T-cell (primary cell): ENCODE measurements at regions not wholly inside any gene's neighbourhood (a gene's known extent, or its start where the extent isn't known, plus 50 kb on each side); places are given as distances from the start of the nearest gene placed in this dataset.
"Not testable (repeated sequence)": the region's sequence is repeated elsewhere in the genome, so short reads cannot be mapped to it uniquely, and the experiment has no call there.

Experiments
- ATAC-seq, 4 experiments: fragments of 200-7000 bp in 3 of 4; fragments of 150-1000 bp in 1 of 4; cut with Tn5 transposase; replicated peaks in 1 of 4; 1 replicate in 3 of 4; 2 replicates in 1 of 4; pipeline ENCODE4 v1.10.0; 2021; ENCODE audit warnings: moderate library complexity in 3 of 4, mild to moderate bottlenecking in 2 of 4, moderate number of reproducible peaks in 1 of 4
- CTCF ChIA-PET, 2 donors: fragments of 300-600 bp; sonication (Branson Sonifier 250); formaldehyde crosslinking; loops; one replicate each; lab custom pipeline; 2022; ENCODE audit warnings: antibody characterized with exemption in 2 of 2; lab: Charles Lee
- POLR2A ChIA-PET, 2 donors: fragments of 300-600 bp; sonication (Branson Sonifier 250); formaldehyde crosslinking; loops; one replicate each; lab custom pipeline; 2022; ENCODE audit warnings: antibody characterized with exemption in 2 of 2; lab: Charles Lee
- DNase-seq, 35 experiments: peaks; one replicate each; pipeline versions ENCODE4 v3.0.0 to v3.0.0-alpha.2; 2013 to 2023
- H3K27ac ChIP-seq: one replicate; pipeline ENCODE4 v1.5.1; 2013; ENCODE audit warnings: low read length
- H3K27me3 ChIP-seq, 2 experiments: replicated peaks in 1 of 2; 1 replicate in 1 of 2; 2 replicates in 1 of 2; pipeline versions ENCODE4 v1.6.1 to v1.7.0; 2013; ENCODE audit warnings: low read length in 1 of 2, mixed read lengths in 1 of 2; ENCODE audit not compliant: control insufficient read depth in 2 of 2, insufficient read depth in 2 of 2; ENCODE audit errors: extremely low read depth in 1 of 2
- H3K36me3 ChIP-seq, 2 donors: 1 replicate in 1 of 2; 2 replicates in 1 of 2; pipeline versions ENCODE4 v1.6.1 to v1.7.0; 2013; ENCODE audit warnings: low read length in 1 of 2; ENCODE audit not compliant: control insufficient read depth in 2 of 2, insufficient read depth in 1 of 2; ENCODE audit errors: extremely low read depth in 1 of 2
- H3K4me1 ChIP-seq, 2 experiments: 1 replicate in 1 of 2; 2 replicates in 1 of 2; pipeline versions ENCODE4 v1.6.1 to v1.7.0; 2013; ENCODE audit warnings: low read length in 2 of 2, mixed read lengths in 1 of 2; ENCODE audit not compliant: insufficient read depth in 2 of 2, control insufficient read depth in 1 of 2; ENCODE audit errors: extremely low read depth in 1 of 2
- H3K4me3 ChIP-seq, 2 donors: 1 replicate in 1 of 2; 2 replicates in 1 of 2; pipeline versions ENCODE4 v1.5.1 to v1.7.0; 2013; ENCODE audit warnings: mild to moderate bottlenecking in 2 of 2, low read length in 1 of 2, moderate library complexity in 1 of 2; ENCODE audit not compliant: control insufficient read depth in 1 of 2; ENCODE audit errors: extremely low read depth in 1 of 2
- H3K9me3 ChIP-seq: 2 replicates; pipeline ENCODE4 v1.7.0; 2013
- H3K27ac Mint-ChIP-seq, 2 donors: one replicate each; pipeline ENCODE4 v1.8.0; 2020 to 2021; ENCODE audit warnings: mild to moderate bottlenecking in 2 of 2, mixed read lengths in 2 of 2
- H3K27me3 Mint-ChIP-seq, 2 donors: one replicate each; pipeline ENCODE4 v1.8.0; 2021 to 2022; ENCODE audit warnings: mixed read lengths in 2 of 2
- H3K36me3 Mint-ChIP-seq: one replicate; pipeline ENCODE4 v1.8.0; 2021; ENCODE audit warnings: mixed read lengths
- H3K4me1 Mint-ChIP-seq, 3 donors: one replicate each; pipeline ENCODE4 v1.8.0; 2020 to 2022; ENCODE audit warnings: mixed read lengths in 3 of 3, mild to moderate bottlenecking in 1 of 3
- H3K4me3 Mint-ChIP-seq, 3 donors: one replicate each; pipeline ENCODE4 v1.8.0; 2020 to 2022; ENCODE audit warnings: mild to moderate bottlenecking in 3 of 3, mixed read lengths in 3 of 3, moderate library complexity in 3 of 3
- H3K9me3 Mint-ChIP-seq, 3 donors: one replicate each; pipeline ENCODE4 v1.8.0; 2020 to 2022; ENCODE audit warnings: mixed read lengths in 3 of 3
- WGBS: methylation state at CpG from one replicate; pipeline ENCODE4 v1.1.5; 2013; ENCODE audit warnings: missing lambda C conversion rate; ENCODE audit not compliant: insufficient coverage; 5-methylcytosine and 5-hydroxymethylcytosine counted together

DNA sequence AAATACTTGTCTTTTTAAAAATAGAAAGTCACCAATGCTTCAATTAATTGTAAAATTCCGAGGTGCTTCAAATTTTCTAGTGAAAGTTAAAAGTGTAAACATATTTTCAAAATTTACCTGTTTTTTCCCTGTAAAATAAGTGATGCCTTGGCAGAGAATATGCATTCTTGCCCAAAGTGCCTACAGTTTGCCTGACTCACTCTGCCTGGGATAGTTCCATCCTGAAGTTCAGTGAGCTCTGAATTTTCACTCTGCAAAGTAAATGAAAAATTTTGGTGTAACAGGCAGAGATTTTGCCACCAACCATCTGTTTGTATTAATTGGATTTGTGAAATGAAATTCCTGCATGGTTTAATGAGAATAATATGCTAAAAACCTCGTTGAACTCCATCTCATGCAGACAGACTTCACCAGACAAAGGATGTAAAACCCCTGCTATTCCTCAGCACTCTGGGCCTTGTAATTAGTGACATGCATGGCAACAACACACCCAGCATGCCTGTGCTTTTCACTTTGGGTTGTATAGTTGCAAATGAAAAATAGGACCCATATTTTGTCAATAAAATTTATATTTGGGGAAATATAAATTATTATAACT lies 117.4 kb upstream of the GNAI1 start:
- Mint-ChIP-seq H3K4me3 (no peak overlapping the region), H3K36me3 (no peaks in the 10 kb centered on the region), H3K4me1 (no peaks in the 10 kb centered on the region), H3K27me3 (peaks cover 0 to under 1% of the 10 kb centered on the region in 2 donors), H3K9me3 (peaks cover 6 to 21% (median 11%) of the 10 kb centered on the region in 3 donors), H3K27ac (no peak overlapping the region)
- DNase-seq, result no peak
- POLR2A ChIA-PET, result no interaction called here
- CTCF ChIA-PET, result no interaction called here
- no peaks in the 10 kb centered on the region for H3K4me1 ChIP-seq
- H3K36me3 ChIP-seq, result no peaks in the 10 kb centered on the region
- no peak for ATAC-seq
- H3K9me3 ChIP-seq, result no peaks in the 10 kb centered on the region
- H3K4me3 ChIP-seq, result no peak overlapping the region
- no peak overlapping the region for H3K27ac ChIP-seq
- WGBS, result no CpG with 5 or more reads among the region's 2 CpGs
- H3K27me3 ChIP-seq, result no peaks in the 10 kb centered on the region

DNA sequence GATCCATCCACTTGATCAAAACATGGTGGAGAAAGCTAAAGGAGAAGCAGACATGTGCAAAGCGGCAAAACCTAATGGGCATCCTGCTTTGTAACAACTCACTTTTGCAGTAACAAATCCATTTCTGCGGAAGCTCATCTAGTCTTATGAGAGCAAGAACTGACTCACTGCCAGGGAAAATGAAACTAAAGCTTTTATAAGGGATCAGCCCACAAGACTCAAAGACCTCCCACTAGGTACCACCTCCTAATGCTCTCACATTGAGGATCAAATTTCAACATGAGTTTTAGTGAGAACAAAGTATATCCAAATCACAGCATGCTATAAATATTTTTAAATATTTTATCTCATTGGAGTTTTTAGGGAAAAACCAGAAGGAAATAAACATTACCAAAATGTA lies 120.1 kb upstream of the GNAI1 start:
- no peaks in the 10 kb centered on the region for H3K27me3 ChIP-seq
- peaks cover 4 to 20% (median 9%) of the 10 kb centered on the region in 3 donors for H3K9me3 Mint-ChIP-seq
- DNase-seq (no peak), ATAC-seq (no peak)
- H3K4me1 ChIP-seq, result no peaks in the 10 kb centered on the region
- no peak overlapping the region for H3K27ac ChIP-seq
- H3K4me1 Mint-ChIP-seq, result no peaks in the 10 kb centered on the region
- no peak overlapping the region for H3K4me3 Mint-ChIP-seq
- no peak overlapping the region for H3K27ac Mint-ChIP-seq
- ChIA-PET POLR2A (no interaction called here), CTCF (no interaction called here)
- no peak overlapping the region for H3K4me3 ChIP-seq
- no peaks in the 10 kb centered on the region for H3K36me3 Mint-ChIP-seq
- H3K9me3 ChIP-seq, result no peaks in the 10 kb centered on the region
- 90% methylated on average over 2 of the region's 2 CpGs for WGBS
- H3K27me3 Mint-ChIP-seq, result no peaks in the 10 kb centered on the region
- no peaks in the 10 kb centered on the region for H3K36me3 ChIP-seq

DNA sequence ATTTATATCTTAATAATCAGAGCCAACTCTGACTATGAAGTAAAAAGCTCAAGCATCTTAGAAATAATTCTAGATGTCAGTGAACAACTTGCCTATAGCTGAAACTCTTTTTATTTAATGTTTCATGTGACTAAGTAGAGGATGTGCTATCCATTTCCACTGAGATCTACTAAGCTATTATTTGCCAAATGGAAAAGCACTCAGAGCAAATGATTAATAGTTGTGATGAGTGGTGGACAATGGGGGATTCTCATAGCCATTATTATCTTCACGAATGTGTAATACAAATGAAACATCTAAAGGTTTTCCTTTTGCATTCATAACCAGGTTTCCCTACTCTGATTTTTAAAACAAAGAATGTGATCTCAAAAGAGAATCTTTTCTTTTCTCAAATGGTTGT lies 126.6 kb upstream of the GNAI1 start:
- POLR2A ChIA-PET, result interaction anchor here in 1 of 2 donors (0.7 kb wide), 1 partner anchor 13 kb away, joined by 3 read pairs; no protein-coding TSS in a partner anchor
- no peaks in the 10 kb centered on the region for H3K27me3 Mint-ChIP-seq

DNA sequence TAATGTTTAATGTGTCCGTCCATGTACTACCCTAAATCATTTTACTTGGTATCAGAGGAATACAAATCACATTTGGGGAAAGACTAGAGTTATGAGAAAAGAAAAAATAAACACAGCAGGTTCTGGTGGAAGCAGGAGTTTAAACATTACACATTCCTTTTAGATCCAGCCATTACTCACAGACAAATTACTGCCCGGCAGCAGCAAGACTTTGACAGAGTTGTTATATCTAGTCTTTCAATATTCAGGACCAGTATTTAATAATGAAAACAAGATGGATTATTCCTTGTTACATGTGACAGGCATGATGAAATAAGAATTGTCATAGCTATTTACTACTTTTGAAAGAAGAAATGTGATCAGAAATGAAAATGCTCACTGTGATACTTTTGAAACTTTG lies 131.8 kb upstream of the GNAI1 start:
- H3K9me3 ChIP-seq, result no peaks in the 10 kb centered on the region
- H3K27ac Mint-ChIP-seq, result no peak overlapping the region
- peaks cover 0 to 2% (median 0%) of the 10 kb centered on the region in 3 donors for H3K9me3 Mint-ChIP-seq
- POLR2A ChIA-PET, result no interaction called here
- H3K4me1 ChIP-seq, result no peaks in the 10 kb centered on the region
- ATAC-seq (no peak), DNase-seq (no peak)
- H3K4me1 Mint-ChIP-seq, result no peaks in the 10 kb centered on the region
- no peaks in the 10 kb centered on the region for H3K36me3 Mint-ChIP-seq
- H3K4me3 ChIP-seq, result no peak overlapping the region
- H3K27me3 ChIP-seq, result no peaks in the 10 kb centered on the region
- H3K36me3 ChIP-seq, result no peaks in the 10 kb centered on the region
- no peak overlapping the region for H3K4me3 Mint-ChIP-seq
- H3K27ac ChIP-seq, result no peak overlapping the region
- no CpG with 5 or more reads among the region's 2 CpGs for WGBS
- H3K27me3 Mint-ChIP-seq, result no peaks in the 10 kb centered on the region
- CTCF ChIA-PET, result no interaction called here

More for the DNA sequence above, 126.6 kb upstream of the GNAI1 start:
- H3K27ac ChIP-seq, result no peak overlapping the region
- no CpG with 5 or more reads among the region's 1 CpG for WGBS
- Mint-ChIP-seq H3K27ac (no peak overlapping the region), H3K36me3 (no peaks in the 10 kb centered on the region), H3K4me1 (no peaks in the 10 kb centered on the region), H3K9me3 (peaks cover 0 to 5% (median 2%) of the 10 kb centered on the region in 3 donors), H3K4me3 (no peak overlapping the region)
- H3K9me3 ChIP-seq, result no peaks in the 10 kb centered on the region
- no peaks in the 10 kb centered on the region for H3K36me3 ChIP-seq
- H3K27me3 ChIP-seq, result no peaks in the 10 kb centered on the region
- no peak overlapping the region for H3K4me3 ChIP-seq
- no peaks in the 10 kb centered on the region for H3K4me1 ChIP-seq
- DNase-seq, result no peak
- CTCF ChIA-PET, result interaction anchor here in 1 of 2 donors (0.5 kb wide), 1 partner anchor 13 kb away, joined by 3 read pairs; no protein-coding TSS in a partner anchor
- ATAC-seq, result no peak

DNA sequence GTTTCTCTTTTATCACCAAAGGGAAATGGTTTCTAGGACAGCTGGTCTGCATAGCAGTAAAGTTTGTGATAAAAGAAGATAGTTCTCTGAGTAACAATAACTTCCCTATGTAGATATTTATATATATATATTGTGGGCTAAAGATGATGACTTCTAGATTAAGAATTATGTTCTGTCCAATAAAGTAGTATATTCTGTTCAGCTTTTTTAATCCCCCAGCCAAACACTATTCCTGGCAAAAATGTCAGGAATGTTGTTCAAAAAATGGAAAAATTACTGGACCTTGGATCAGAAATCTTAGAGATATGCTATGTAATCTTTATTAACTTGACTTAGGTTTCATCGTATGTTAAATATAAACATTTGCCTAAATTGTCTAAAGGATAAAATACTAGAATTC lies 136.3 kb upstream of the GNAI1 start:
- H3K27ac Mint-ChIP-seq, result no peak overlapping the region
- Histone ChIP-seq H3K27ac (no peak overlapping the region), H3K36me3 (no peaks in the 10 kb centered on the region), H3K4me1 (no peaks in the 10 kb centered on the region), H3K4me3 (no peak overlapping the region), H3K27me3 (no peaks in the 10 kb centered on the region), H3K9me3 (no peaks in the 10 kb centered on the region)
- CTCF ChIA-PET, result no interaction called here
- WGBS, result no CpG with 5 or more reads among the region's 1 CpG
- no peak overlapping the region for H3K4me3 Mint-ChIP-seq
- H3K9me3 Mint-ChIP-seq, result peaks cover 0 to 2% (median 0%) of the 10 kb centered on the region in 3 donors
- H3K27me3 Mint-ChIP-seq, result no peaks in the 10 kb centered on the region
- no peaks in the 10 kb centered on the region for H3K4me1 Mint-ChIP-seq
- no peaks in the 10 kb centered on the region for H3K36me3 Mint-ChIP-seq
- ATAC-seq, result no peak
- POLR2A ChIA-PET, result no interaction called here
- no peak for DNase-seq

DNA sequence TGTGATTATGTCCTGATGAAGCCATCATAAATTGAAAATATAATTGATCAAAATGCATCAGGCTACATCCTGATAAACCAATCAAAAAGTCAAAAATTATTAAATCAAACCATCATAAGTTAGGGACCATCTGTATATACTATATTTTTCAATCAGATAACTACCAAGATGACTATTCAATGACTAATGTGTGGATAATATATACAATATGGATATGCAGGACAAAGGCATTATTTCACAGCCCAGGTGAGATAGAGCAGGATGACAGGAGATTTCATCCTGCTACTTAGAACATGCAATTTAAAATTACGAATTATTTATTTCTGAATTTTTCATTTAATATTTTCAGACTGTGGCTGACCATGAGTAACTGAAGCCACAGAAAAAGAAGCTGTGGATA lies 137.3 kb upstream of the GNAI1 start:
- Mint-ChIP-seq H3K27ac (no peak overlapping the region), H3K4me1 (no peaks in the 10 kb centered on the region), H3K4me3 (no peak overlapping the region), H3K9me3 (peaks cover 0 to 2% (median 0%) of the 10 kb centered on the region in 3 donors), H3K27me3 (no peaks in the 10 kb centered on the region), H3K36me3 (no peaks in the 10 kb centered on the region)
- DNase-seq (no peak), ATAC-seq (no peak)
- H3K4me3 ChIP-seq, result no peak overlapping the region
- no peaks in the 10 kb centered on the region for H3K9me3 ChIP-seq
- no peaks in the 10 kb centered on the region for H3K4me1 ChIP-seq
- WGBS, result no CpG with 5 or more reads among the region's 1 CpG
- H3K36me3 ChIP-seq, result no peaks in the 10 kb centered on the region
- ChIA-PET CTCF (no interaction called here), POLR2A (no interaction called here)
- H3K27ac ChIP-seq, result no peak overlapping the region
- no peaks in the 10 kb centered on the region for H3K27me3 ChIP-seq

DNA sequence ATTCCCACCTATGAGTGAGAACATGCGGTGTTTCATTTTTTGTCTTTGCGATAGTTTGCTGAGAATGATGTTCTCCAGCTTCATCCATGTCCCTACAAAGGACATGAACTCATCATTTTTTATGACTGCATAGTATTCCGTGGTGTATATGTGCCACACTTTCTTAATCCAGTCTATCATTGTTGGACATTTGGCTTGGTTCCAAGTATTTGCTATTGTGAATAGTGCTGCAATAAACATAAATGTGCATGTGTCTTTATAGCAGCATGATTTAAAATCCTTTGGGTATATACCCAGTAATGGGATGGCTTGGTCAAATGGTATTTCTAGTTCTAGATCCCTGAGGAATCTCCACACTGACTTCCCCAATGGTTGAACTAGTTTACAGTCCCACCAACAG lies 138.9 kb upstream of the GNAI1 start:
- POLR2A ChIA-PET, DNase-seq, H3K4me1 ChIP-seq, CTCF ChIA-PET, H3K4me3 Mint-ChIP-seq, H3K27ac Mint-ChIP-seq, H3K27me3 Mint-ChIP-seq, H3K4me3 ChIP-seq, H3K27ac ChIP-seq, H3K36me3 Mint-ChIP-seq, H3K9me3 ChIP-seq, H3K36me3 ChIP-seq, H3K27me3 ChIP-seq, ATAC-seq, H3K4me1 Mint-ChIP-seq, H3K9me3 Mint-ChIP-seq: not testable (repeated sequence)
- no CpG with 5 or more reads among the region's 3 CpGs for WGBS
